ENCODE measurements at regions not wholly inside any gene's neighbourhood (a gene's known extent, or its start where the extent isn't known, plus 50 kb on each side); places are given as distances from the start of the nearest gene placed in this dataset.

- no peak for TF ChIP-seq CTCF (IDR thresholded peaks at IDR 0.05; ENCODE audit: extremely low read depth, missing control alignments)
- DNase-seq (ENCODE audit: low spot score): no peak
Observed at GRCh38 chr22:23386822-23387580, 193.1 kb downstream of the IGLL1 start.

- peak; percentile 99 for TF ChIP-seq CTCF (IDR thresholded peaks at IDR 0.05; ENCODE audit: extremely low read depth, missing control alignments)
- DNase-seq (ENCODE audit: low spot score): peak; percentile 95
Observed at GRCh38 chr22:23385678-23386631, 194.1 kb downstream of the IGLL1 start.

DNA sequence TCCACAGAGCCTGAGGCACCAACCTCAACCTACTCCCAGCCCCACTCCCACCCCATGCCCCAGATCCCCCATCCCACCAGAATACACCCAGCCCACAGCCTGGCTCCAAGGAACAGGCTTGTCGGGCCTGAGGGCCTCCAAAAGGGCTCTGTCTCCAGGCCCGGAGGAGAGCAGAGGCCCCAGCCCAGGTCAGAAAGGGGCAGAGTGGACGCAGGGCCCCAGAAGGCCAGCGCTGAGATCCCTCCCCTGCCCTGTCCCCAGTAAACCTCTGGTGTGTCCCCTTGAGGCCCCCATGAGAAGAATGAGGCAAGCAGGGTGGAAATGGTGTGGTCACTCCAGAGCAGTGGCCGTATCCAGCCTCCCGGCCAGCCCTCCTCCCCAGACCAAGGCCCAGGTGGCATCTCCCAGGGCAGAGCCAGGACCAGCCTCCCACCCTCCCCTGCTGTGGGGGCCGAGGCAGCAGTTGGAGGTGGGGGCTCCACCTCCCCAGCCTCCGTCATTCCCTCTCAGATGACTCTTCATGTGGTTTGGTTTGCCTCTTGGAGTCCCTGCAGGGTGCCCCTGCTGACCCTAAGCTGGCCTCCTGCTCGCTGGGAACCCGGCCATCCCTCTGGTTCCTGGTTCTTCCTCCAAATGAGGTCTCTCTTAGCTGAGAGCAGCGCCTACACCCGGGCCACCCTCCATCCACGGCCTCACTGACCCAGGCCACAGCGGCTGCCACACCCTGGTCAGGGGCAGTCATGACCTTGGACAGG lies 195.0 kb downstream of the IGLL1 start:
- no peak for TF ChIP-seq CTCF (IDR thresholded peaks at IDR 0.05; ENCODE audit: extremely low read depth, missing control alignments)
- DNase-seq (ENCODE audit: low spot score): no peak

DNA sequence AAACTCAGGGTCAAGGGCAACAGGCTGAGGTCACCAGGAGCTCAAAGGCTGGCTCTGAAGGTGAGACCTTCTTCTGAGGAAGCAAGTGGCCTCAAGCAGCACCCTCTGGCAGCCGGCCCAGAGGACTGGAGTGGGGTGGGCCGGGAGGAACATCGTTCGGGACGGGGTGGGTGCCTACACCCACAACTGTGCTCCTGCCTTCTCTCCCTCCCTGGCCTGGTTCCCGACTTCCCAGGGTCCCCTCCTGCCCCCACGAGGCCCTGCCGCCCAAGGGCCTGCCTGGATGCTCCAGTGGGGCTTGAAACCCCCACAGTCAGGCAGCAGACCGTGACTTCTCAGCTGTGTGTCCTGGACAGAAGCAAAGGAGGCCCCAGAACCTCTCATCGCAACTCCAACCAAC lies 195.7 kb downstream of the IGLL1 start:
- no peak for DNase-seq (ENCODE audit: low spot score)

DNA sequence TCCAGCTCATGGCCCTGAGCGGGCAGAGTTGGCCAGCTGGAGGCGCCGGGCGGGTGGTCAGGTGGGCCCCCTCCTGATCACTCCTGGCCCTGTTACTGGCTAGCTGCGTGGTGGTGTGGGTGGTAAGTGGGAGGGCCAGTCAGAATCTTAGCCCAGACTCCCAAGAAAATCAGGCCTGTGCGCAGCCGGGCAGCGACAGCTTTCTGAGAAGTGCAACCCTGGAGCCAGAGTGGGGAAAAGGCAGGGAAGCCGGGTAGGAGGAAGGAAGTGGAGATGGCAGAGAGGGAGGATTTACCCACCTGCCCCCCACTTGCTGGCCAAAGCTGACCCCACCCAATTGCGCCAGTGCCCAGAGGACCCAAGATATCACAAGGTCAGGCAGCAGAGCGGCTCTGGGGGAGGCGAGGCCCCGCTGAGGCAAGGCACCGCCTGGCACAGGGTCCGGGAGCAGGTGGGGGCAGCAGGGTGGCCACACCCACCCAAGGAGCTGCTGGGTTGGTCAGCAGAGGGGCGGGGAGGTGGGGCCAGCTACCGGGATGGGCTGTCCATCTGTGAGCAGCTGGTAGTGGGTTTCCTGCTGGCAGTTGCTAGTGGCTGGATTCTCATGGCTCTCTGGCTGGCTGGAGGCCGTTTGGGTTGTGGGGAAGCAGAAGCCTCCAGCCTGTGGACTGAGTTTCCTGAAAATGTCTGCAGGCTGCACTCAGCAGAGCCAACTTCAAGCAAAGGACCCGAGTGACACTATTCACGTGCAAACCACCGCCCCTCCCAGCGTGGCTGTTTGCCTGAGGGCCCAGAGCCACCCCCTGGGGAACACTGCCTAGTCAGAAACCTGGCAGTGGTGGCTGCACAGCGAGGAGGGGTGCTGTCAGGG lies 196.4 kb downstream of the IGLL1 start:
- DNase-seq (ENCODE audit: low spot score): no peak
- no peak for TF ChIP-seq CTCF (IDR thresholded peaks at IDR 0.05; ENCODE audit: extremely low read depth, missing control alignments)

More for the DNA sequence above, 195.7 kb downstream of the IGLL1 start:
- no peak for TF ChIP-seq CTCF (IDR thresholded peaks at IDR 0.05; ENCODE audit: extremely low read depth, missing control alignments)

- TF ChIP-seq CTCF (IDR thresholded peaks at IDR 0.05; ENCODE audit: extremely low read depth, missing control alignments): no peak
- DNase-seq (ENCODE audit: low spot score): no peak
Observed at GRCh38 chr22:23382428-23383218, 197.5 kb downstream of the IGLL1 start.
